GM12801 (cell line): ENCODE measurements at regions not wholly inside any gene's neighbourhood (a gene's known extent, or its start where the extent isn't known, plus 50 kb on each side); places are given as distances from the start of the nearest gene placed in this dataset.

Source experiments
- TF ChIP-seq, protein P1 (sequence below): IDR thresholded peaks from one replicate; pipeline ENCODE4 v1.5.1; 2011; ENCODE audit warnings: control low read depth; ENCODE audit not compliant: insufficient read length; ENCODE audit errors: extremely low read depth

DNA sequence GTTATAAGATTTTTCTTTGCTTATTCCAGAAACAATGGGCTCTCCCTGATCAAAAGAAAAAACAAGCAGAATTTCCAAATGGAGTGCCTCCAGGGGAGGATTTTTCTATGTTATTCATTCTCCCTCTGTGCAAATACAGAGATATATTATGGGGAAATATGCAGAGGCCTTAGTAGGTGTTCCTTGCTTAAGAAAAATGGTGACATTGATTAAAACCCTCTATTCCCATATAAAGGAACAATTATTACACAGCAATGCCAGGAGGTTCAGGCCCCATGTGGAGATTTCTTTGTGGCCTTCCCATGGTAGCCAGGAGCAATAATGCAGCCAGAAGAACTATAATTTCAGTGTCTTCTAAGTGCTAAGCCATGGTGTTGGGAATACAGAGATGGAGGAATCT lies 255.9 kb upstream of the CXCR4 start:
- TF ChIP-seq, protein P1, sequence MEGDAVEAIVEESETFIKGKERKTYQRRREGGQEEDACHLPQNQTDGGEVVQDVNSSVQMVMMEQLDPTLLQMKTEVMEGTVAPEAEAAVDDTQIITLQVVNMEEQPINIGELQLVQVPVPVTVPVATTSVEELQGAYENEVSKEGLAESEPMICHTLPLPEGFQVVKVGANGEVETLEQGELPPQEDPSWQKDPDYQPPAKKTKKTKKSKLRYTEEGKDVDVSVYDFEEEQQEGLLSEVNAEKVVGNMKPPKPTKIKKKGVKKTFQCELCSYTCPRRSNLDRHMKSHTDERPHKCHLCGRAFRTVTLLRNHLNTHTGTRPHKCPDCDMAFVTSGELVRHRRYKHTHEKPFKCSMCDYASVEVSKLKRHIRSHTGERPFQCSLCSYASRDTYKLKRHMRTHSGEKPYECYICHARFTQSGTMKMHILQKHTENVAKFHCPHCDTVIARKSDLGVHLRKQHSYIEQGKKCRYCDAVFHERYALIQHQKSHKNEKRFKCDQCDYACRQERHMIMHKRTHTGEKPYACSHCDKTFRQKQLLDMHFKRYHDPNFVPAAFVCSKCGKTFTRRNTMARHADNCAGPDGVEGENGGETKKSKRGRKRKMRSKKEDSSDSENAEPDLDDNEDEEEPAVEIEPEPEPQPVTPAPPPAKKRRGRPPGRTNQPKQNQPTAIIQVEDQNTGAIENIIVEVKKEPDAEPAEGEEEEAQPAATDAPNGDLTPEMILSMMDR = no peak

DNA sequence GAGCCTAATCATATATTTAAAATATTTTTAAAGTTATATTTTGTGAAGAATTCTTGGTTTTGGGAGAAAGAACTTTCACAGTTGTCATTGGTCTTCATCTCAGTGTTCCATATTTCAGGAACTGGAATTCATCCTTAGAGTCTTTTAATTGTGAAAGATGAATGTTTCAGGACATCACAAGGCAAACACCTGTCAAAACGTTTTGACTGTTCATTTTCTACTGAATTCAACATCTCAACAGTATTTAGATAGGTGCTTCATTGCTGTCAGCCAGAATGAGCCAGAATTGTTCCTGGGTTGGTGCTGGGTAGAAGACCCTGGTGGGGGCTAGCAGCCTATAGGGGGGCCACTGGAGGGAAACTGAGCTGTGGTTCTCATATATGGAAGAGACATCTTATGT lies 255.1 kb upstream of the CXCR4 start:
- TF ChIP-seq, protein P1 = no peak

DNA sequence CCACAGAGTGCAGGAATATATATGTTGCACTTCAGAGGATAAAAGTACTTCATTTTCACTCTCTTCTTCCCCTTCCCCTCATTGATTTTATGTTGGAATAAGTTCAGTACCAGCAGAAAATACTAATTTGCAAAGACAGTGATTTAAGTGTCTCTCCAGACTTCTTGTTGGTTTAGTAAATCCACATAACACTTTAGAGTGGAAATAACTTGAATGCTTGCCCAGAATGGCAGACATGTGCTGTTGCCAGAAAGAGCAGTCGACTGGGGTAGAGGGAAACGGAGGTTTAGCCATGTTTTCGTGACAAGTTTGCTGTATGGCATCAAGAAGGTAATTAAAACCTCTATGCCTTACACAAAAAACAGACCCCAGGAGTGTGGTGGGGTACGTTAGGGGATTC lies 246.0 kb upstream of the CXCR4 start:
- TF ChIP-seq, protein P1 = no peak

DNA sequence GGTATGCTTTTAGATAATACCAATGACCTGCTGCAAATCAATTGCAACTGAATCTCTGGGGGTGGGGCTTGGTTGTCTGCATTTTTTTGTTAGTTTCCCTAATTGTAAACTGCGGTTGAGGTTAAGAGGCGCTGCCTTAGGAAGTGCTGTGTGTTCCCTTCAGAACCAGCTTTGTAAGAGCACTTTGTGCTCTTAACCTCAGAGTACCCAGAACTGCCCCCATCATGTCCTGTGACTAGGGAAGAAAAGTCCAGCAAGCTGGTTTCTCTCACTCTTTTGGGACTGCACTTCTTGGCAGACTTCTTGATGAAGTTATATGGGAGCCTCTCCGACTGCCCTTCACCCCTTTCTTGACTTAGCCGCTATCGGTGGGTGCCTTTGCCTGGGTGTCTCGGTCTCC lies 245.5 kb upstream of the CXCR4 start:
- TF ChIP-seq, protein P1 = no peak

DNA sequence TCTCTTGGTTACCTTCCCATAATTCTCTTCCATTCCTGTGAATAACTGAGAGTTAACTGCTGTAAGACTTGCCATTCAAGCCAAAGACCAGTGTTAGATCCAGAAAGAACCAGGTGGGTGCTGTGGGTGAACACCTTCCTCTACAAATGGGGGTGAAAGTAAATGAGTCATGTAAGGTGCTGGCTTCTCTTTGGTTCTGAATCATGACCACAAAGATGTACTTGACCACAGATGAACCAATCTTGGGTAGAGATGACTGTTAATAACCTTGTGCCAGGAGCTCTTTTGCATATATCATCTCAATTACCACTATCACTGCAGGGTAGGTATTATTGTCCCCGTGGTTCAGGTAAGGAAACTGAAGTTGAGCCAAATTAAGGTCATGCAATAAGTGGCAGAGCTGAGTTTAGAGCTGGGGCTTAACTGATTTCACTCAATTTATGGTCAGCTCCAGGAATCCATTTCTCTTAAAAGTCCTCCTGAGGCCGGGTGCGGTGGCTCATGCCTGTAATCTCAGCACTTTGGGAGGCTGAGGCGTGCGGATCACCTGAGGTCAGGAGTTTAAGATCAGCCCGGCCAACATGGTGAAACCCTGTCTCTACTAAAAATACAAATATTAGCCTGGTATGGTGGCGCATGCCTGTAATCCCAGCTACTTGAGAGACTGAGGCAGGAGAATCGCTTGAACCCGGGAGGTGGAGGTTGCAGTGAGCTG lies 244.9 kb upstream of the CXCR4 start:
- TF ChIP-seq, protein P1 = no peak

DNA sequence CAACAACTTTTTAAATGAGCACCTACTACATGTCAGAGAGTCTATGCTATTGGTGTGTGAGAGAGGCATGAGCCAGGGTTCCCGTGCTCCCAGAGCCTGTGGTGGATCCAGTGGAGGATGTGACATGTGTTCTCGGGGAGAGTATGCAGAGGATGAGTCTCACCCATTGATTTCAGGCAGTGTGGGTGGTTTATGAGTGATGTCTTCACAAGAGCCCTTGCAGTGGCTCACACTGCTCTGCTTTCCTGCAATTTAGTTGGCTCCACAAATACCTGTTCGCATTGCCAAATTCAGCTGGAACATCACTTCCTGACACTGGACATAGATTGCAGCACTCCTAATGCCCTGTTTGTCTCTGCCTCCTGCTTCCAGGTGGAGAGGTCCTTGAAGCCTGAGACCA lies 243.6 kb upstream of the CXCR4 start:
- TF ChIP-seq, protein P1 = no peak

DNA sequence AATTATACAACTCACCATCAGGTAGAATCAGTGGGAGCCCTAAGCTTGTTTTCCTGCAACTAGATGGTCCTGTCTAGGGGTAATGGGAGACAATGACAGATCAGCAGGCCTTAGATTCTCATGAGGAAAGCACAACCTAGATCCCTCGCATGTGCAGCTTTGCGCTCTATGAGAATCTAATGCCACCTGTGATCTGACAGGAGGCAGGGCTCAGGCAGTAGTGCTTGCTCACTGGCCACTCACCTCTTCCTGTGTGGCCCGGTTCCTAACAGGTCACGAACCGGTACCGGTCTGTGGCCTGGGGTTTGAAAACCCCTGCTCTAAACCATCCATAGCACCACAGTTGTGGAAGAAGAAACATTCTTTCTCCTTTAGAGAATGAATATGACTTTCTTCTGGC lies 242.8 kb upstream of the CXCR4 start:
- TF ChIP-seq, protein P1 = no peak
